SK-N-SH treated with all-trans-retinoic acid at 6 μM for 48 hours (cell line): ENCODE measurements at regions not wholly inside any gene's neighbourhood (a gene's known extent, or its start where the extent isn't known, plus 50 kb on each side); places are given as distances from the start of the nearest gene placed in this dataset.

Experiments
- BACH2 ChIP-seq: fragments of 250-450 bp; sonication (Bioruptor Pico); IDR thresholded peaks from 2 replicates; pipeline ENCODE4 v1.9.0; 2021; ENCODE audit warnings: mild to moderate bottlenecking, borderline replicate concordance
- ISL1 ChIP-seq: fragments of 250-450 bp; sonication (Bioruptor Pico); IDR thresholded peaks from 2 replicates; pipeline ENCODE4 v2.1.2; 2022; ENCODE audit warnings: mild to moderate bottlenecking, moderate library complexity
- PPARA ChIP-seq: fragments of 250-450 bp; sonication (Bioruptor Pico); IDR thresholded peaks from 2 replicates; pipeline ENCODE4 v1.5.0; 2020; ENCODE audit warnings: mild to moderate bottlenecking, borderline replicate concordance
- RARB ChIP-seq: fragments of 250-450 bp; sonication (Bioruptor Pico); IDR thresholded peaks from 2 replicates; pipeline ENCODE4 v1.8.0; 2021; ENCODE audit warnings: mild to moderate bottlenecking, moderate library complexity
- SNAI2 ChIP-seq: fragments of 250-450 bp; sonication (Bioruptor Pico); IDR thresholded peaks from 2 replicates; pipeline ENCODE4 v1.5.0; 2020; ENCODE audit warnings: mild to moderate bottlenecking, moderate library complexity
- TCF4 ChIP-seq: fragments of 250-450 bp; sonication (Bioruptor Pico); IDR thresholded peaks from 2 replicates; pipeline ENCODE4 v1.8.0; 2021; ENCODE audit warnings: mild to moderate bottlenecking, moderate library complexity, borderline replicate concordance
- ZFP30 ChIP-seq: fragments of 450-650 bp; formaldehyde crosslinking; IDR thresholded peaks from 2 replicates; pipeline ENCODE4 v1.5.0; 2022; ENCODE audit warnings: mild to moderate bottlenecking, moderate library complexity
- ZNF565 ChIP-seq: fragments of 450-650 bp; formaldehyde crosslinking; conservative IDR thresholded peaks from 2 replicates; pipeline ENCODE4 v1.5.0; 2020; ENCODE audit warnings: low read depth, mild to moderate bottlenecking, moderate library complexity
- TF ChIP-seq, protein P1 (sequence below): fragments of 250-450 bp; sonication (Bioruptor Pico); IDR thresholded peaks from 2 replicates; pipeline ENCODE4 v1.5.1; 2020; ENCODE audit warnings: low read depth, mild to moderate bottlenecking, moderate library complexity
- TF ChIP-seq, protein P2 (sequence below): fragments of 250-450 bp; sonication (Bioruptor Pico); IDR thresholded peaks from 2 replicates; pipeline ENCODE4 v1.8.0; 2020; ENCODE audit warnings: mild to moderate bottlenecking, moderate library complexity, borderline replicate concordance

DNA sequence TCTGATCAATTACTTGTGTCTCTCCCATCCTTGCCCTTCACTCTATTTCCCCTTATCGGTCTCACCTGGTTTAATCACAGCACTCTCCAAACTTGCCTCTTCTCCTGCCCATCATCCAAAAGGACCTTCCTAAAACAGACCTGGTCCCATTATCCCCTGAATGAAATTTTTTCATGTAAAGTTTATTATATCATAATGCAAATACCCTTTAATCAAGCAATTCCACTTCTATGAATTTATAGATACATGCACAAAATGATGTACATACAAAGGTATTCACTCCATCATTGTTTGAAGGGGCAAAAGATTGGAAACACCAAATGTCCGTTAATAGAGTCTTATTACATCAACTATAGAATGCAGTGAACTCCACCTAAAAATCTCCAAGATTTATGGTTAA is 88.1 kb upstream of the PKDCC start:
- TF ChIP-seq SNAI2 (CRISPR knock-in tag) (no peak), ZFP30 (CRISPR knock-in tag) (no peak), ISL1 (CRISPR knock-in tag) (no peak), RARB (CRISPR knock-in tag) (no peak), PPARA (no peak), BACH2 (CRISPR knock-in tag) (no peak), ZNF565 (CRISPR knock-in tag) (no peak), TCF4 (CRISPR knock-in tag) (no peak)
- TF ChIP-seq, protein P1, sequence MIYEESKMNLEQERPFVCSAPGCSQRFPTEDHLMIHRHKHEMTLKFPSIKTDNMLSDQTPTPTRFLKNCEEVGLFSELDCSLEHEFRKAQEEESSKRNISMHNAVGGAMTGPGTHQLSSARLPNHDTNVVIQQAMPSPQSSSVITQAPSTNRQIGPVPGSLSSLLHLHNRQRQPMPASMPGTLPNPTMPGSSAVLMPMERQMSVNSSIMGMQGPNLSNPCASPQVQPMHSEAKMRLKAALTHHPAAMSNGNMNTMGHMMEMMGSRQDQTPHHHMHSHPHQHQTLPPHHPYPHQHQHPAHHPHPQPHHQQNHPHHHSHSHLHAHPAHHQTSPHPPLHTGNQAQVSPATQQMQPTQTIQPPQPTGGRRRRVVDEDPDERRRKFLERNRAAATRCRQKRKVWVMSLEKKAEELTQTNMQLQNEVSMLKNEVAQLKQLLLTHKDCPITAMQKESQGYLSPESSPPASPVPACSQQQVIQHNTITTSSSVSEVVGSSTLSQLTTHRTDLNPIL = no peak
- TF ChIP-seq, protein P2, sequence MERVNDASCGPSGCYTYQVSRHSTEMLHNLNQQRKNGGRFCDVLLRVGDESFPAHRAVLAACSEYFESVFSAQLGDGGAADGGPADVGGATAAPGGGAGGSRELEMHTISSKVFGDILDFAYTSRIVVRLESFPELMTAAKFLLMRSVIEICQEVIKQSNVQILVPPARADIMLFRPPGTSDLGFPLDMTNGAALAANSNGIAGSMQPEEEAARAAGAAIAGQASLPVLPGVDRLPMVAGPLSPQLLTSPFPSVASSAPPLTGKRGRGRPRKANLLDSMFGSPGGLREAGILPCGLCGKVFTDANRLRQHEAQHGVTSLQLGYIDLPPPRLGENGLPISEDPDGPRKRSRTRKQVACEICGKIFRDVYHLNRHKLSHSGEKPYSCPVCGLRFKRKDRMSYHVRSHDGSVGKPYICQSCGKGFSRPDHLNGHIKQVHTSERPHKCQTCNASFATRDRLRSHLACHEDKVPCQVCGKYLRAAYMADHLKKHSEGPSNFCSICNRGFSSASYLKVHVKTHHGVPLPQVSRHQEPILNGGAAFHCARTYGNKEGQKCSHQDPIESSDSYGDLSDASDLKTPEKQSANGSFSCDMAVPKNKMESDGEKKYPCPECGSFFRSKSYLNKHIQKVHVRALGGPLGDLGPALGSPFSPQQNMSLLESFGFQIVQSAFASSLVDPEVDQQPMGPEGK (CRISPR knock-in tag) = no peak
